ENCODE measurements at regions not wholly inside any gene's neighbourhood (a gene's known extent, or its start where the extent isn't known, plus 50 kb on each side); places are given as distances from the start of the nearest gene placed in this dataset.

GRCh38 chr6:145290122-145290521 is 445.2 kb downstream of the EPM2A start:
- Mint-ChIP-seq H3K4me3 (no peak overlapping the region), H3K9me3 (peaks cover 10% of the 10 kb centered on the region), H3K4me1 (no peaks in the 10 kb centered on the region), H3K27me3 (ENCODE audit: low read depth) (no peaks in the 10 kb centered on the region), H3K36me3 (ENCODE audit: low read depth) (no peaks in the 10 kb centered on the region), H3K27ac (no peak overlapping the region)
- no peak for TF ChIP-seq CTCF (IDR thresholded peaks at IDR 0.05; ENCODE audit: unreplicated experiment in 3 of 3)

- H3K27me3 Mint-ChIP-seq (ENCODE audit: low read depth) = no peaks in the 10 kb centered on the region
Measured at GRCh38 chr6:145292066-145292465, 443.3 kb downstream of the EPM2A start.

GRCh38 chr6:145294942-145295341 is 440.4 kb downstream of the EPM2A start:
- no peaks in the 10 kb centered on the region for H3K4me1 Mint-ChIP-seq
- H3K4me3 Mint-ChIP-seq = no peak overlapping the region
- H3K27ac Mint-ChIP-seq = no peak overlapping the region
- no peak for TF ChIP-seq CTCF (IDR thresholded peaks at IDR 0.05; ENCODE audit: unreplicated experiment in 3 of 3)
- H3K9me3 Mint-ChIP-seq = peaks cover 10% of the 10 kb centered on the region
- H3K27me3 Mint-ChIP-seq (ENCODE audit: low read depth) = no peaks in the 10 kb centered on the region
- H3K36me3 Mint-ChIP-seq (ENCODE audit: low read depth) = no peaks in the 10 kb centered on the region

More at GRCh38 chr6:145292066-145292465, 443.3 kb downstream of the EPM2A start:
- Mint-ChIP-seq H3K4me1 (no peaks in the 10 kb centered on the region), H3K4me3 (no peak overlapping the region), H3K36me3 (ENCODE audit: low read depth) (no peaks in the 10 kb centered on the region), H3K9me3 (peaks cover 13% of the 10 kb centered on the region), H3K27ac (no peak overlapping the region)
- TF ChIP-seq CTCF (IDR thresholded peaks at IDR 0.05; ENCODE audit: unreplicated experiment in 3 of 3) = no peak

GRCh38 chr6:145295746-145296145 is 439.6 kb downstream of the EPM2A start:
- no peak for TF ChIP-seq CTCF (IDR thresholded peaks at IDR 0.05; ENCODE audit: unreplicated experiment in 3 of 3)
- Mint-ChIP-seq H3K27ac (no peak overlapping the region), H3K4me1 (no peaks in the 10 kb centered on the region), H3K36me3 (ENCODE audit: low read depth) (no peaks in the 10 kb centered on the region), H3K9me3 (peaks cover 8% of the 10 kb centered on the region), H3K4me3 (no peak overlapping the region), H3K27me3 (ENCODE audit: low read depth) (no peaks in the 10 kb centered on the region)

- Mint-ChIP-seq H3K9me3 (peaks cover 4% of the 10 kb centered on the region), H3K4me1 (peaks cover 5% of the 10 kb centered on the region), H3K27me3 (ENCODE audit: low read depth) (peaks cover 6% of the 10 kb centered on the region), H3K4me3 (no peak overlapping the region), H3K27ac (no peak overlapping the region), H3K36me3 (ENCODE audit: low read depth) (no peaks in the 10 kb centered on the region)
- TF ChIP-seq CTCF (IDR thresholded peaks at IDR 0.05; ENCODE audit: unreplicated experiment in 3 of 3) = no peak
Measured at GRCh38 chr6:145305670-145306069, 429.6 kb downstream of the EPM2A start.

GRCh38 chr6:145306489-145306888 is 428.8 kb downstream of the EPM2A start:
- no peak overlapping the region for H3K4me3 Mint-ChIP-seq
- H3K9me3 Mint-ChIP-seq = peaks cover 4% of the 10 kb centered on the region
- peaks cover 9% of the 10 kb centered on the region for H3K4me1 Mint-ChIP-seq
- no peak for TF ChIP-seq CTCF (IDR thresholded peaks at IDR 0.05; ENCODE audit: unreplicated experiment in 3 of 3)
- H3K27me3 Mint-ChIP-seq (ENCODE audit: low read depth) = peaks cover 6% of the 10 kb centered on the region
- H3K27ac Mint-ChIP-seq = no peak overlapping the region
- H3K36me3 Mint-ChIP-seq (ENCODE audit: low read depth) = no peaks in the 10 kb centered on the region

Data from nephron (organoid).